ENCODE measurements at regions not wholly inside any gene's neighbourhood (a gene's known extent, or its start where the extent isn't known, plus 50 kb on each side); places are given as distances from the start of the nearest gene placed in this dataset.

DNA sequence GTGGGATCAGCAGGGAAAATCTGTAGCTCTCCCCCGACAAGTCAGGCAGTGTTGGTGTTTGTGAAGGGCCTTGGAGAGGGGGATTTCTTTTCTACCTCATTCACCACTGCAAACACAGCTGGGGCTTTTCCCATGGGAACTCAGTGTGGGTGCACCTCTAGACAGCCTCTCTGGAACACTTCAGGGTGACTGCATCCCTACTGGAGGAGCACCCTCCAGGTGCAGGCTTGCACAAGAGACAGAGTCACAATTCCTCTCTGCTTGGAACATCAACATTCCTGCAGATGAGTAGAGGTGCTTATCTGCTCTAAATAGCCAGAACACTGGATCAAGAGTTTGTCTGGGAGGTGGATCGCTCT lies 72.7 kb upstream of the AKAP13 start:
- no peaks in the 10 kb centered on the region for H3K9me3 ChIP-seq (ENCODE audit: control insufficient read depth in 1 of 2, low read length in 2 of 2)
- no peak overlapping the region for H3K9ac ChIP-seq (ENCODE audit: low read depth in 1 of 2, low read length in 2 of 2)

GRCh38 chr15:85311647-85312046 lies 68.8 kb upstream of the AKAP13 start:
- no peak overlapping the region for H3K4me3 ChIP-seq (ENCODE audit: low read depth in 1 of 2, low read length in 2 of 2)
- no peaks in the 10 kb centered on the region for H3K36me3 ChIP-seq (ENCODE audit: control insufficient read depth in 1 of 2, insufficient read depth in 2 of 2, low read length in 2 of 2)
- no peak overlapping the region for H3K9ac ChIP-seq (ENCODE audit: low read depth in 1 of 2, low read length in 2 of 2)
- H3K27ac ChIP-seq (ENCODE audit: low read depth, low read length) = no peak overlapping the region
- H3K9me3 ChIP-seq (ENCODE audit: control insufficient read depth in 1 of 2, low read length in 2 of 2) = no peaks in the 10 kb centered on the region
- peaks cover 10 to 12% of the 10 kb centered on the region in 2 donors for H3K4me1 ChIP-seq (ENCODE audit: control insufficient read depth in 1 of 2, insufficient read depth in 2 of 2, low read length in 2 of 2)
- no peaks in the 10 kb centered on the region for H3K27me3 ChIP-seq (ENCODE audit: control insufficient read depth in 1 of 2, insufficient read depth in 2 of 2, low read length in 2 of 2)

More for the DNA sequence above, 72.7 kb upstream of the AKAP13 start:
- no peaks in the 10 kb centered on the region for H3K4me1 ChIP-seq (ENCODE audit: control insufficient read depth in 1 of 2, insufficient read depth in 2 of 2, low read length in 2 of 2)
- H3K36me3 ChIP-seq (ENCODE audit: control insufficient read depth in 1 of 2, insufficient read depth in 2 of 2, low read length in 2 of 2) = no peaks in the 10 kb centered on the region
- no peak overlapping the region for H3K4me3 ChIP-seq (ENCODE audit: low read depth in 1 of 2, low read length in 2 of 2)
- no peak overlapping the region for H3K27ac ChIP-seq (ENCODE audit: low read depth, low read length)
- no peaks in the 10 kb centered on the region for H3K27me3 ChIP-seq (ENCODE audit: control insufficient read depth in 1 of 2, insufficient read depth in 2 of 2, low read length in 2 of 2)

GRCh38 chr15:85312486-85312885 lies 67.9 kb upstream of the AKAP13 start:
- Histone ChIP-seq H3K9me3 (ENCODE audit: control insufficient read depth in 1 of 2, low read length in 2 of 2) (no peaks in the 10 kb centered on the region), H3K4me1 (ENCODE audit: control insufficient read depth in 1 of 2, insufficient read depth in 2 of 2, low read length in 2 of 2) (peaks cover 14% of the 10 kb centered on the region in 2 donors), H3K9ac (ENCODE audit: low read depth in 1 of 2, low read length in 2 of 2) (no peak overlapping the region), H3K27ac (ENCODE audit: low read depth, low read length) (no peak overlapping the region), H3K4me3 (ENCODE audit: low read depth in 1 of 2, low read length in 2 of 2) (no peak overlapping the region), H3K36me3 (ENCODE audit: control insufficient read depth in 1 of 2, insufficient read depth in 2 of 2, low read length in 2 of 2) (no peaks in the 10 kb centered on the region), H3K27me3 (ENCODE audit: control insufficient read depth in 1 of 2, insufficient read depth in 2 of 2, low read length in 2 of 2) (no peaks in the 10 kb centered on the region)

- H3K4me3 ChIP-seq (ENCODE audit: low read depth in 1 of 2, low read length in 2 of 2) = no peak overlapping the region
- H3K4me1 ChIP-seq (ENCODE audit: control insufficient read depth in 1 of 2, insufficient read depth in 2 of 2, low read length in 2 of 2) = peaks cover 17% of the 10 kb centered on the region in 2 donors
- H3K9ac ChIP-seq (ENCODE audit: low read depth in 1 of 2, low read length in 2 of 2) = no peak overlapping the region
- no peak overlapping the region for H3K27ac ChIP-seq (ENCODE audit: low read depth, low read length)
- no peaks in the 10 kb centered on the region for H3K9me3 ChIP-seq (ENCODE audit: control insufficient read depth in 1 of 2, low read length in 2 of 2)
- no peaks in the 10 kb centered on the region for H3K27me3 ChIP-seq (ENCODE audit: control insufficient read depth in 1 of 2, insufficient read depth in 2 of 2, low read length in 2 of 2)
- H3K36me3 ChIP-seq (ENCODE audit: control insufficient read depth in 1 of 2, insufficient read depth in 2 of 2, low read length in 2 of 2) = no peaks in the 10 kb centered on the region
Observed at GRCh38 chr15:85312929-85313331, 67.5 kb upstream of the AKAP13 start.

GRCh38 chr15:85313339-85313738 lies 67.1 kb upstream of the AKAP13 start:
- Histone ChIP-seq H3K27me3 (ENCODE audit: control insufficient read depth in 1 of 2, insufficient read depth in 2 of 2, low read length in 2 of 2) (no peaks in the 10 kb centered on the region), H3K27ac (ENCODE audit: low read depth, low read length) (no peak overlapping the region), H3K9me3 (ENCODE audit: control insufficient read depth in 1 of 2, low read length in 2 of 2) (no peaks in the 10 kb centered on the region), H3K4me1 (ENCODE audit: control insufficient read depth in 1 of 2, insufficient read depth in 2 of 2, low read length in 2 of 2) (peaks cover 21% of the 10 kb centered on the region in 2 donors), H3K36me3 (ENCODE audit: control insufficient read depth in 1 of 2, insufficient read depth in 2 of 2, low read length in 2 of 2) (no peaks in the 10 kb centered on the region), H3K4me3 (ENCODE audit: low read depth in 1 of 2, low read length in 2 of 2) (no peak overlapping the region), H3K9ac (ENCODE audit: low read depth in 1 of 2, low read length in 2 of 2) (no peak overlapping the region)

DNA sequence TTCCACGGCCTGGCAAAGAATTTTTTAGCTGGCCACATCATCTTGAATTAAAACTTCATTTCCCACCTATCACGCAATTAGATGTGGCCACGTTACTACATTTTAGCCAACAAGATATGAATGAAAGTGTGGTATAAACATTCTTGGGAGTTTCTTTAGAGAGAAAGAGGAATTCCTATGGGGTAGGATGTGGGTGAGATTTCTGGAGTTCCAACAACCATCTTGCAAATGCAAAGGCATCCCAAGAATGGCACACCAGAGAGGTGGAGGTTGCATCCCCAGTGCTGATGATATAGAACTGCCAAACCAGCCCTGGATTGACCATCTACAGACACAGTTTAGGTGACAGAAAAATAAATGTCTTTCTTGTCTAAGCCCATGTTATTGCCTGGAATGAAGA lies 66.3 kb upstream of the AKAP13 start:
- Histone ChIP-seq H3K9me3 (ENCODE audit: control insufficient read depth in 1 of 2, low read length in 2 of 2) (no peaks in the 10 kb centered on the region), H3K9ac (ENCODE audit: low read depth in 1 of 2, low read length in 2 of 2) (no peak overlapping the region), H3K4me1 (ENCODE audit: control insufficient read depth in 1 of 2, insufficient read depth in 2 of 2, low read length in 2 of 2) (peaks cover 26% of the 10 kb centered on the region in 2 donors), H3K36me3 (ENCODE audit: control insufficient read depth in 1 of 2, insufficient read depth in 2 of 2, low read length in 2 of 2) (no peaks in the 10 kb centered on the region), H3K4me3 (ENCODE audit: low read depth in 1 of 2, low read length in 2 of 2) (no peak overlapping the region), H3K27ac (ENCODE audit: low read depth, low read length) (no peak overlapping the region), H3K27me3 (ENCODE audit: control insufficient read depth in 1 of 2, insufficient read depth in 2 of 2, low read length in 2 of 2) (no peaks in the 10 kb centered on the region)

- H3K27ac ChIP-seq (ENCODE audit: low read depth, low read length) = no peak overlapping the region
- no peak overlapping the region for H3K9ac ChIP-seq (ENCODE audit: low read depth in 1 of 2, low read length in 2 of 2)
- H3K36me3 ChIP-seq (ENCODE audit: control insufficient read depth in 1 of 2, insufficient read depth in 2 of 2, low read length in 2 of 2) = no peaks in the 10 kb centered on the region
- H3K4me3 ChIP-seq (ENCODE audit: low read depth in 1 of 2, low read length in 2 of 2) = no peak overlapping the region
- no peaks in the 10 kb centered on the region for H3K27me3 ChIP-seq (ENCODE audit: control insufficient read depth in 1 of 2, insufficient read depth in 2 of 2, low read length in 2 of 2)
- peaks cover 26% of the 10 kb centered on the region in 2 donors for H3K4me1 ChIP-seq (ENCODE audit: control insufficient read depth in 1 of 2, insufficient read depth in 2 of 2, low read length in 2 of 2)
- H3K9me3 ChIP-seq (ENCODE audit: control insufficient read depth in 1 of 2, low read length in 2 of 2) = no peaks in the 10 kb centered on the region
Observed at GRCh38 chr15:85314633-85315032, 65.8 kb upstream of the AKAP13 start.

- Histone ChIP-seq H3K27ac (ENCODE audit: low read depth, low read length) (no peak overlapping the region), H3K36me3 (ENCODE audit: control insufficient read depth in 1 of 2, insufficient read depth in 2 of 2, low read length in 2 of 2) (no peaks in the 10 kb centered on the region), H3K27me3 (ENCODE audit: control insufficient read depth in 1 of 2, insufficient read depth in 2 of 2, low read length in 2 of 2) (no peaks in the 10 kb centered on the region), H3K4me3 (ENCODE audit: low read depth in 1 of 2, low read length in 2 of 2) (no peak overlapping the region), H3K9ac (ENCODE audit: low read depth in 1 of 2, low read length in 2 of 2) (no peak overlapping the region), H3K9me3 (ENCODE audit: control insufficient read depth in 1 of 2, low read length in 2 of 2) (no peaks in the 10 kb centered on the region), H3K4me1 (ENCODE audit: control insufficient read depth in 1 of 2, insufficient read depth in 2 of 2, low read length in 2 of 2) (peaks cover 26% of the 10 kb centered on the region in 2 donors)
Observed at GRCh38 chr15:85316244-85316934, 64.0 kb upstream of the AKAP13 start.

- no peaks in the 10 kb centered on the region for H3K27me3 ChIP-seq (ENCODE audit: control insufficient read depth in 1 of 2, insufficient read depth in 2 of 2, low read length in 2 of 2)
- no peak overlapping the region for H3K4me3 ChIP-seq (ENCODE audit: low read depth in 1 of 2, low read length in 2 of 2)
- H3K9me3 ChIP-seq (ENCODE audit: control insufficient read depth in 1 of 2, low read length in 2 of 2) = no peaks in the 10 kb centered on the region
- no peaks in the 10 kb centered on the region for H3K36me3 ChIP-seq (ENCODE audit: control insufficient read depth in 1 of 2, insufficient read depth in 2 of 2, low read length in 2 of 2)
- H3K27ac ChIP-seq (ENCODE audit: low read depth, low read length) = peak overlapping the region; percentile 46
- peaks cover 26% of the 10 kb centered on the region in 2 donors for H3K4me1 ChIP-seq (ENCODE audit: control insufficient read depth in 1 of 2, insufficient read depth in 2 of 2, low read length in 2 of 2)
- H3K9ac ChIP-seq (ENCODE audit: low read depth in 1 of 2, low read length in 2 of 2) = peak overlapping the region in 1 of 2 donors; percentile 2
Observed at GRCh38 chr15:85318048-85318731, 62.2 kb upstream of the AKAP13 start.

DNA sequence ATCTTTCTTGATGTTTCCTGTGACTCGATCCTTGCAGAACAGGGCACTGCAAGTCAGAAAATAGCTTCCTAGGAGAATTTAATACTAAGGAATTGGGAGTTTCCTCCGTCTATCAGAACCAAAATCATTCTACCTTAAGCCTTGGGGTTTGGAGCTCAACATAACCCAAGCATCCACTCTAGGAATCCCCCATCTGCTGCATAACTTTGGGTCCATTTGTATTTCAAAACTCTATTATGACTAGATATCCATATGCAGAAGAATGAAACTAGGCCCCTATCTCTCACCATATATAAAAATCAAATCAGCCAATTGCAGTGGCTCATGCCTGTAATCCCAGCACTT lies 61.7 kb upstream of the AKAP13 start:
- Histone ChIP-seq H3K27me3 (ENCODE audit: control insufficient read depth in 1 of 2, insufficient read depth in 2 of 2, low read length in 2 of 2) (no peaks in the 10 kb centered on the region), H3K36me3 (ENCODE audit: control insufficient read depth in 1 of 2, insufficient read depth in 2 of 2, low read length in 2 of 2) (no peaks in the 10 kb centered on the region), H3K4me3 (ENCODE audit: low read depth in 1 of 2, low read length in 2 of 2) (no peak overlapping the region), H3K9me3 (ENCODE audit: control insufficient read depth in 1 of 2, low read length in 2 of 2) (no peaks in the 10 kb centered on the region), H3K4me1 (ENCODE audit: control insufficient read depth in 1 of 2, insufficient read depth in 2 of 2, low read length in 2 of 2) (peaks cover 26% of the 10 kb centered on the region in 2 donors), H3K9ac (ENCODE audit: low read depth in 1 of 2, low read length in 2 of 2) (no peak overlapping the region), H3K27ac (ENCODE audit: low read depth, low read length) (peak overlapping the region; percentile 46)

Measured in duodenal mucosa (tissue), 2 donors.